22Rv1 (cell line): ENCODE measurements at regions not wholly inside any gene's neighbourhood (a gene's known extent, or its start where the extent isn't known, plus 50 kb on each side); places are given as distances from the start of the nearest gene placed in this dataset.

Experiments
- H3K27ac ChIP-seq: fragments of 450-650 bp; 2 replicates; pipeline ENCODE4 v1.5.1; 2017
- ZFX ChIP-seq: fragments of 450-650 bp; IDR thresholded peaks from 2 replicates; pipeline ENCODE4 v1.6.1; 2017; ENCODE audit warnings: antibody characterized with exemption, borderline replicate concordance
- TF ChIP-seq, protein P1 (sequence below): fragments of 450-650 bp; IDR thresholded peaks from 2 replicates; pipeline ENCODE4 v1.5.1; 2017; ENCODE audit warnings: mild to moderate bottlenecking

DNA sequence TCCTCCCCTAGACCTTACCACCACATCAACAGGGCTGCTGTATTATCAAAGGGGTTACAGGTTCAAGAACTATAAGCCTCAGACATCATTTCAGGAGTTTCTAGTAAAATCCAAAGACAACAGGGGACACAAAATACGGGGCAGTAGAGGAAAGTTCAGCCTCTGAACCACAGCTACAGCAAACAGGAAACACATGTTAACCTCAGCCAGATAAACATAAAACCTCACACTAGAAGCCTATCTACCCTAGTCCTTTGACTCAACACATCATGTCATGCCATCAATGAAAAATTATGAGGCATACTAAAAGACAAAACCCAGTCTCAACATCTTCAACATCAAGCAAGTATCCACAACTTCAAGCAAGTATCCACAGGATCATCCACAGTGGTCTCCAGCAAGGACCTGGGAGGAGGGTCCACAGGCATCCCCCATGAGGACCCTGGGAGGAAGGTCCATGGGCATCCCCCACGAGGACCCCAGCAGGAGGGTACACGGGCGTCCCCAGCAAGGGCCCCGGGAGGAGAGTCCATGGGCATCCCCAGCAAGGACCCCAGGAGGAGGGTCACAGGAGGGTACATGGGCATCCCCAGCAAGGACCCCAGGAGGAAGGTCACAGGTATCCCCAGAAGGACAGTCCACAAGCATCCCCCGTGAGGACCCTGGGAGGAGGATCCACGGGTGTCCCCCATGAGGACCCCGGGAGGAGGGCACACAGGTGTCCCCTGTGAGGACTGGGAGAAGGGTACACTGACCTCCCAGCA is 440.0 kb downstream of the MATN1 start:
- TF ChIP-seq, protein P1, sequence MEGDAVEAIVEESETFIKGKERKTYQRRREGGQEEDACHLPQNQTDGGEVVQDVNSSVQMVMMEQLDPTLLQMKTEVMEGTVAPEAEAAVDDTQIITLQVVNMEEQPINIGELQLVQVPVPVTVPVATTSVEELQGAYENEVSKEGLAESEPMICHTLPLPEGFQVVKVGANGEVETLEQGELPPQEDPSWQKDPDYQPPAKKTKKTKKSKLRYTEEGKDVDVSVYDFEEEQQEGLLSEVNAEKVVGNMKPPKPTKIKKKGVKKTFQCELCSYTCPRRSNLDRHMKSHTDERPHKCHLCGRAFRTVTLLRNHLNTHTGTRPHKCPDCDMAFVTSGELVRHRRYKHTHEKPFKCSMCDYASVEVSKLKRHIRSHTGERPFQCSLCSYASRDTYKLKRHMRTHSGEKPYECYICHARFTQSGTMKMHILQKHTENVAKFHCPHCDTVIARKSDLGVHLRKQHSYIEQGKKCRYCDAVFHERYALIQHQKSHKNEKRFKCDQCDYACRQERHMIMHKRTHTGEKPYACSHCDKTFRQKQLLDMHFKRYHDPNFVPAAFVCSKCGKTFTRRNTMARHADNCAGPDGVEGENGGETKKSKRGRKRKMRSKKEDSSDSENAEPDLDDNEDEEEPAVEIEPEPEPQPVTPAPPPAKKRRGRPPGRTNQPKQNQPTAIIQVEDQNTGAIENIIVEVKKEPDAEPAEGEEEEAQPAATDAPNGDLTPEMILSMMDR: no peak
- TF ChIP-seq ZFX: no peak
- H3K27ac ChIP-seq: no peak overlapping the region

DNA sequence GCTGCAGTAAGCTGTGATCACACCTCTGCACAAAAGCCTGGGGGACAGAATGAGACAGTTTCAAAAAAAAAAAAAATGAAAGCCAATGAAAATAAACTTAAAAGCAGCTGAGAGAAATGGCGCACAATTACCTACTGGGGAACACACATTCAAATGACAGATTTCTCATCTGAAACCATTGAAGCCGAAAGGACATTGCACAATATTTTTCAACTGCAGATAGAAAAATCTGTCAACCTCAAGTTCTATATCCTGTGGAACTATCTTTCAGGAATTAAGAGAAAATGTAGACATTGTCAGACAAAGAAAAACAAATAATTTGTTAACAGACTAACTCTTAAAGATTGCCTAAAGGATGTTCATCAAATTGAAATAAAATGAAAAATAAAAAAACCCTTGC is 442.8 kb downstream of the MATN1 start:
- TF ChIP-seq, protein P1: no peak
- no peak for TF ChIP-seq ZFX
- no peak overlapping the region for H3K27ac ChIP-seq

DNA sequence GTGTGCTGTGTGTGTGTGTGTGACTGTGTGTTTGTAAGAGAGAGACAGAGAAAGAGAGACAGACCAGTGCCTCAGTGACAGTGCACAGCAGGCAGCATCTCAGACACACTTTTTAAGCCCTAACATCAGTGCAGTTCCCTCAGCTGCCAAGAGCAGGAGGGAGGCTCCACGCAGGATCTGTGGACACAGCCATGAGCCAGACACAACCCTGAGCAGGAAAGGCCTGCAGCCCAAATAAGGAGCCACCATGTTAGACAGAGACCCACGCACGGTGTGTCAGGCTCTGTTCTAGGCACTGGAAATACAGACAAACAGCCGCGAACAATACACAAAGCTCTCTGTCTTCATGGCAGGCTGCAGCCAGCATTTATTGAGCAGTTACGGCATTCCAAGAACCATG is 445.5 kb downstream of the MATN1 start:
- no peak for TF ChIP-seq ZFX
- TF ChIP-seq, protein P1: no peak

DNA sequence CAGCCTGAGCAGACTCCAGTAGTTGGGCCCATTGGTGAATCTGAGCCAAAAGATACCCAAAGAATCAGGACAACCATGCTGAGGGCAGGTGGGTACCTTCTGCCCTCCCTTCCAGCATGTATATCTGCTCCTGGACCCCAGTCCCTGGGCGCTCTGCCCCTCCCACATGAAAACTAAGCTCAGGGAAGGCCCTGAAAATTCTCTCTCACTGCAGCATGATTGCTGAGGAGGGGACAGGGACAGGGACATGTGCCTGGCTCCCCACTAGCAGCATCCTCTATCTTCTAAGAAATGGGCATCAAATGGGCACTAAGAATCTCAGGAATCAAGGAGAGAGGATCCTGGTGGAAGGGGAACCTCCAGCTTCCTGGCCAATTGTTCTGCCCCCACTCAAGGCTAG is 446.0 kb downstream of the MATN1 start:
- H3K27ac ChIP-seq: no peak overlapping the region
- TF ChIP-seq ZFX: no peak
- TF ChIP-seq, protein P1: no peak

More for the DNA sequence above, 445.5 kb downstream of the MATN1 start:
- H3K27ac ChIP-seq: no peak overlapping the region

DNA sequence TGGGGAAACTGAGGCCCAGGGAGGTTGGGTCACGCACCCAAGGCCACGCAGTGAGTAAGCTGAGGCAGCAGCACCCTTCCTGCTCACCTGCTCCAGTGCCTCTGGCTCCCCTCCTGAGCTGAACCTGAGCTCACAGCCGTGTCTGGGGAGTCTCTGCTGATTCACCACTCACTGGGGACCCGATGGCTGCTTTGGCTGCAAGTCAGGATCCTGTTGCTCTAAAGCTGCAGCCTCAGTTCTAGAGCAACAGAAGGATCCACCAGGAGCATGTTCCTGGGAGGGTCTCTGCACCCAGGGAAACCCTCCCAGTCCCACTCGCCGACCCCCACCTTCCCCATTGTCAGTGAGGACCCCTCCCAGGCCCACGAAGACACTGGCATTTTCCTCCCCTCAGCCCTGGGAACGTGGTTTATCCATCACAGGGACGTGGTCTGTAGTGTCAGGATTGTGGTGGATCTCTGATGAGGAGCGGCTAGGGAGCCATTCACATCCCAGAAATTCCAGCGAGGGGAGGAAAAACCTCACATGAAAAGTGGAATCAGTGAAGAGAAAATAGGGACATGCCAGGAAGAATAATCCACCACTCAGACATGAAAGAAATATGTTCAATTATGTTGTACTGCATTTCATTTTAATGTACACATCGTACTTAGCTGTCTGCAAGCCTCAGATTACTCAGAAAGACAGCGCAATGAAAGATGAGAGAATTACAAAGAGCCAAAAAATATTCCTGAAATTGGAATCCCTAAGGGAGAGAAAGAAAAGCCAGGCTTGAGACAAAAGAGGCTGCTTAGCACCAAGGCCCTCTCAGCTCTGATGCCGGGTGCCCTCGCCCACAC is 447.2 kb downstream of the MATN1 start:
- TF ChIP-seq, protein P1: no peak
- TF ChIP-seq ZFX: no peak
- H3K27ac ChIP-seq: no peak overlapping the region

DNA sequence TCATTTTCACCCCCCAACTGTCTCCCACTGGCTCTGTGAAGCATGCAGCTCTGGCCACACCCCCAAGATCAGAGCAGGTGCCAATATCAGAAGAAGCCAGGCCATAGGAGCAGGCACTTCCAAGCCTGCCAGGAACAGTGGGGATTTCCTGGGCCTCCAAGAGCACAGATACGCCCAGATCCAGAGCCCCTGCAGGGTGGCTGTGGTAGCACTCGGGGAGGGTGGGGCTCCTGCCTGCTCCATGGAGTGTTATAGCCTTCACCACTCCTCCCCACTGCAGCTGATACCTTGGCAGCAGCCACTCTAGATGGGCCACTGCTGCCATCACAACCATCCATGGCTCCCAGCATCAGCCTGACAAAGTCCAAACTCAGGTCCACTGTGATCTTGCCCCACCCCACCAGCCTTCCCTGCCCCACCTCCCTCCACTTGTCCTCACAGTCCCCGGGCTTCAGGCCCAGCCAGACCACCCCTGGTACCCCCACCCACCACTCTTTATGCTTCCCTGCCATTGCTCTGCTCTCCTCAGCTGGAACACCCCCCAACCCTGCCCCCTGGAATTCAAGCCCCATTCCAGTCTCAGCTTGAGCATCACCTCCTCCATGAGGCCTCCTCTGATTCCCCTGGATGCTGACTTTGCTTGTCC is 448.3 kb downstream of the MATN1 start:
- TF ChIP-seq, protein P1: no peak
- TF ChIP-seq ZFX: no peak
- H3K27ac ChIP-seq: no peak overlapping the region
